IMR-90 (cell line): ENCODE measurements at regions not wholly inside any gene's neighbourhood (a gene's known extent, or its start where the extent isn't known, plus 50 kb on each side); places are given as distances from the start of the nearest gene placed in this dataset.

Experiments
- ATAC-seq: fragments of 200-7000 bp; cut with Tn5 transposase; 2 replicates; pipeline ENCODE4 v1.9.1; 2020; ENCODE audit warnings: low read depth, mild to moderate bottlenecking, moderate library complexity
- BruUV-seq: library from RNA; stranded (reverse); fragments of 400-500 nt; replicated peaks from 2 replicates; lab custom pipeline; 2021; lab: Mats Ljungman, UMichigan
- CTCF ChIA-PET: fragments of 300-600 bp; formaldehyde crosslinking; extraction: SDS; loops from one replicate; lab custom pipeline; 2021; ENCODE audit warnings: antibody characterized with exemption; lab: Yijun Ruan, JAX
- POLR2A ChIA-PET: fragments of 300-600 bp; sonication (Branson Sonifier 250); formaldehyde crosslinking; loops from one replicate; lab custom pipeline; 2022; ENCODE audit warnings: antibody characterized with exemption; ENCODE audit not compliant: unreplicated experiment; lab: Charles Lee
- DNase-seq: peaks from one replicate; pipeline ENCODE4 v3.0.0; 2013
- H2AFZ ChIP-seq: replicated peaks from 2 replicates; pipeline ENCODE3; 2013; ENCODE audit warnings: low read length, mild to moderate bottlenecking; ENCODE audit not compliant: poor library complexity
- H2AK5ac ChIP-seq: 2 replicates; pipeline ENCODE4 v1.6.1; 2013; ENCODE audit warnings: low read depth, low read length, inconsistent platforms
- H2AK9ac ChIP-seq: replicated peaks from 2 replicates; pipeline ENCODE3; 2013; ENCODE audit warnings: mild to moderate bottlenecking, low read depth, low read length, moderate library complexity; ENCODE audit not compliant: poor library complexity
- H2BK120ac ChIP-seq: 2 replicates; pipeline ENCODE4 v1.6.1; 2013; ENCODE audit warnings: low read depth, low read length, inconsistent platforms
- H2BK15ac ChIP-seq: 3 replicates; pipeline ENCODE4 v1.6.1; 2013; ENCODE audit warnings: low read depth, low read length, inconsistent platforms
- H2BK20ac ChIP-seq: 2 replicates; pipeline ENCODE4 v1.6.1; 2013; ENCODE audit warnings: low read depth, mild to moderate bottlenecking, inconsistent platforms, low read length, moderate library complexity
- H2BK5ac ChIP-seq: 2 replicates; pipeline ENCODE4 v1.6.1; 2013; ENCODE audit warnings: mild to moderate bottlenecking, low read depth, low read length, inconsistent platforms; ENCODE audit not compliant: poor library complexity, severe bottlenecking
- H3K14ac ChIP-seq: replicated peaks from 2 replicates; pipeline ENCODE4 v1.6.1; 2013; ENCODE audit warnings: low read depth, low read length, inconsistent platforms
- H3K18ac ChIP-seq: 2 replicates; pipeline ENCODE4 v1.6.1; 2013; ENCODE audit warnings: low read depth, low read length, control low read depth
- H3K23ac ChIP-seq: 2 replicates; pipeline ENCODE4 v1.6.1; 2013; ENCODE audit warnings: low read depth, low read length, inconsistent platforms
- H3K27ac ChIP-seq: 2 replicates; pipeline ENCODE4 v1.5.1; 2013; ENCODE audit warnings: mild to moderate bottlenecking, control low read depth, low read length; ENCODE audit not compliant: insufficient read depth
- H3K27me3 ChIP-seq: 2 replicates; pipeline ENCODE4 v1.6.1; 2013; ENCODE audit warnings: low read length; ENCODE audit not compliant: control insufficient read depth, insufficient read depth
- H3K36me3 ChIP-seq: 2 replicates; pipeline ENCODE4 v1.6.1; 2013; ENCODE audit warnings: low read length, mixed read lengths; ENCODE audit not compliant: control insufficient read depth, insufficient read depth
- H3K4ac ChIP-seq: 2 replicates; pipeline ENCODE4 v1.6.1; 2013; ENCODE audit warnings: low read depth, low read length, inconsistent platforms
- H3K4me1 ChIP-seq: 2 replicates; pipeline ENCODE4 v1.6.1; 2013; ENCODE audit warnings: low read length, mixed read lengths; ENCODE audit not compliant: control insufficient read depth, insufficient read depth
- H3K4me2 ChIP-seq: 2 replicates; pipeline ENCODE4 v1.6.1; 2013; ENCODE audit warnings: low read depth, mild to moderate bottlenecking, control low read depth, low read length, moderate library complexity
- H3K4me3 ChIP-seq: 2 replicates; pipeline ENCODE4 v1.5.1; 2013; ENCODE audit warnings: low read depth, mild to moderate bottlenecking, control low read depth, low read length, moderate library complexity; ENCODE audit not compliant: insufficient read depth
- H3K56ac ChIP-seq: 2 replicates; pipeline ENCODE4 v1.6.1; 2013; ENCODE audit warnings: low read length, inconsistent platforms; ENCODE audit not compliant: insufficient read depth; ENCODE audit errors: extremely low read depth
- H3K79me1 ChIP-seq, 2 experiments: 2 replicates each; pipeline ENCODE4 v1.6.1; 2013; ENCODE audit warnings: low read length in 2 of 2, inconsistent platforms in 1 of 2, low read depth in 1 of 2
- H3K9ac ChIP-seq: 2 replicates; pipeline ENCODE4 v1.6.1; 2013; ENCODE audit warnings: low read depth, low read length, control low read depth
- H3K9me1 ChIP-seq: 2 replicates; pipeline ENCODE4 v1.6.1; 2013; ENCODE audit warnings: low read length, inconsistent platforms; ENCODE audit not compliant: insufficient read depth
- H3K9me3 ChIP-seq: 2 replicates; pipeline ENCODE4 v1.6.1; 2013; ENCODE audit warnings: low read length; ENCODE audit not compliant: control insufficient read depth, insufficient read depth
- H4K20me1 ChIP-seq: 2 replicates; pipeline ENCODE4 v1.6.1; 2013; ENCODE audit warnings: low read length, inconsistent platforms; ENCODE audit not compliant: insufficient read depth
- H4K5ac ChIP-seq: 2 replicates; pipeline ENCODE4 v1.6.1; 2013; ENCODE audit warnings: mild to moderate bottlenecking, low read depth, low read length, control low read depth
- H4K8ac ChIP-seq, 2 experiments: 2 replicates each; pipeline ENCODE4 v1.6.1; 2013; ENCODE audit warnings: low read depth in 2 of 2, low read length in 2 of 2, control low read depth in 1 of 2, inconsistent platforms in 1 of 2
- H4K91ac ChIP-seq: 2 replicates; pipeline ENCODE4 v1.6.1; 2013; ENCODE audit warnings: low read depth, low read length, inconsistent platforms; ENCODE audit not compliant: insufficient read depth
- BHLHE40 ChIP-seq: fragments of 150-350 bp; IDR thresholded peaks from 2 replicates; pipeline ENCODE4 v1.6.1; 2016; ENCODE audit warnings: mild to moderate bottlenecking, low read depth, low read length
- CHD1 ChIP-seq: IDR thresholded peaks from 2 replicates; pipeline ENCODE4 v1.6.1; 2012; ENCODE audit warnings: low read depth, low read length, improper control_type of control experiment
- FOS ChIP-seq: fragments of 150-350 bp; IDR thresholded peaks from 2 replicates; pipeline ENCODE4 v1.6.1; 2016; ENCODE audit warnings: low read depth, low read length
- MAZ ChIP-seq: IDR thresholded peaks from 2 replicates; pipeline ENCODE4 v1.6.1; 2012; ENCODE audit warnings: low read depth, mild to moderate bottlenecking, low read length, improper control_type of control experiment, moderate library complexity, borderline replicate concordance
- MXI1 ChIP-seq: IDR thresholded peaks from 2 replicates; pipeline ENCODE4 v1.6.1; 2012; ENCODE audit warnings: low read depth, mild to moderate bottlenecking, low read length, moderate library complexity, borderline replicate concordance
- NFE2L2 ChIP-seq: fragments of 150-350 bp; IDR thresholded peaks from 2 replicates; pipeline ENCODE4 v1.6.1; 2016; ENCODE audit warnings: low read depth, mild to moderate bottlenecking, low read length
- RAD21 ChIP-seq: IDR thresholded peaks from 2 replicates; pipeline ENCODE4 v1.6.1; 2012; ENCODE audit warnings: low read length, improper control_type of control experiment
- RCOR1 ChIP-seq: IDR thresholded peaks from 2 replicates; pipeline ENCODE4 v1.6.1; 2012; ENCODE audit warnings: mild to moderate bottlenecking, low read length, improper control_type of control experiment; ENCODE audit not compliant: insufficient replicate concordance
- WGBS, 2 experiments: methylation state at CpG; one replicate each; pipeline versions ENCODE4 v1.1.5 to v1.1.7; 2013; ENCODE audit warnings: missing lambda C conversion rate in 2 of 2; ENCODE audit not compliant: insufficient read length in 1 of 2; ENCODE audit errors: extremely low coverage in 2 of 2; 5-methylcytosine and 5-hydroxymethylcytosine counted together
- dilution Hi-C: fragments of 300-500 bp; cut with HindIII; formaldehyde crosslinking; loops from one replicate; pipeline ENCODE4 v1.14.3; 2018; ENCODE audit warnings: low sequenced_read_pairs; ENCODE audit not compliant: unreplicated experiment
- in situ Hi-C: fragments of 300-500 bp; cut with MboI; formaldehyde crosslinking; loops from 3 replicates; pipeline ENCODE4 v1.14.3; 2019; ENCODE audit warnings: low sequenced_read_pairs, inconsistent platforms, mixed read lengths
- intact Hi-C: fragments of 100-400 bp; cut with micrococcal nuclease; formaldehyde crosslinking; loops from 2 replicates; pipeline ENCODE4 v1.10.0; 2022
- TF ChIP-seq, protein P1 (sequence below): conservative IDR thresholded peaks from 2 replicates; pipeline ENCODE4 v1.5.1; 2012; ENCODE audit warnings: mild to moderate bottlenecking, low read depth, low read length, improper control_type of control experiment

DNA sequence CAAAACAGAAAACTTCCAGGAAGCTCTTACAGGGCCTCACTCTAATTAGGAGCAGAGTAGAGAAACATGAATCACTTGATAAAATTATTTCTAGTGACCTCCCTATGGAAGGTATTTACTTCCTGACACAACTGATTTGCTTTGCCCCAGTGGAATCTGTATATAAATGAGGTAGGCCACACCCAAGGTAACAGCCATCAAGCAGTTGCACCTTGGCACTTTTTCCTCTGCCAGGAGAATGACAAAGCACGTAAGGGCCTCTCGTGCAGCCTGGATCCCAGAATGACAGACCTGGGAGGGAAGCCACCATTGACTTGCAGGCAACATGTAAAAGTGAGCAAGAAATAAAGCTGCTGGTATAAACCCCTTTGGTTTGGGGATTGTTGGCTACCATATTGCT, 620.0 kb upstream of the SLC39A10 start:
- DNase-seq: no peak
- dilution Hi-C loops: no loop called here
- intact Hi-C loops: no loop called here

More for the DNA sequence above, 620.0 kb upstream of the SLC39A10 start:
- H2BK5ac ChIP-seq: no peak overlapping the region
- no peak for TF ChIP-seq MAZ
- TF ChIP-seq FOS: no peak
- TF ChIP-seq NFE2L2: no peak
- TF ChIP-seq, protein P1, sequence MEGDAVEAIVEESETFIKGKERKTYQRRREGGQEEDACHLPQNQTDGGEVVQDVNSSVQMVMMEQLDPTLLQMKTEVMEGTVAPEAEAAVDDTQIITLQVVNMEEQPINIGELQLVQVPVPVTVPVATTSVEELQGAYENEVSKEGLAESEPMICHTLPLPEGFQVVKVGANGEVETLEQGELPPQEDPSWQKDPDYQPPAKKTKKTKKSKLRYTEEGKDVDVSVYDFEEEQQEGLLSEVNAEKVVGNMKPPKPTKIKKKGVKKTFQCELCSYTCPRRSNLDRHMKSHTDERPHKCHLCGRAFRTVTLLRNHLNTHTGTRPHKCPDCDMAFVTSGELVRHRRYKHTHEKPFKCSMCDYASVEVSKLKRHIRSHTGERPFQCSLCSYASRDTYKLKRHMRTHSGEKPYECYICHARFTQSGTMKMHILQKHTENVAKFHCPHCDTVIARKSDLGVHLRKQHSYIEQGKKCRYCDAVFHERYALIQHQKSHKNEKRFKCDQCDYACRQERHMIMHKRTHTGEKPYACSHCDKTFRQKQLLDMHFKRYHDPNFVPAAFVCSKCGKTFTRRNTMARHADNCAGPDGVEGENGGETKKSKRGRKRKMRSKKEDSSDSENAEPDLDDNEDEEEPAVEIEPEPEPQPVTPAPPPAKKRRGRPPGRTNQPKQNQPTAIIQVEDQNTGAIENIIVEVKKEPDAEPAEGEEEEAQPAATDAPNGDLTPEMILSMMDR: no peak
- TF ChIP-seq RAD21: no peak
- TF ChIP-seq MXI1: no peak
- TF ChIP-seq CHD1: no peak
- TF ChIP-seq BHLHE40: no peak
- no peak for TF ChIP-seq RCOR1
- H3K23ac ChIP-seq: no peak overlapping the region
- H3K9me3 ChIP-seq: 0 out of 2 replicates have a peak, but pooled peaks cover 2% of the 10 kb centered on the region
- no peak overlapping the region for H3K56ac ChIP-seq
- H3K4me2 ChIP-seq: no peak overlapping the region
- H2AK9ac ChIP-seq: no peak overlapping the region
- ChIA-PET CTCF (no interaction called here), POLR2A (no interaction called here)
- H2BK120ac ChIP-seq: no peak overlapping the region
- no peak overlapping the region for H3K4ac ChIP-seq
- H3K27ac ChIP-seq: no peak overlapping the region
- in situ Hi-C loops: no loop called here
- no peaks in the 10 kb centered on the region for H3K4me1 ChIP-seq
- H2BK20ac ChIP-seq: no peak overlapping the region
- H3K9ac ChIP-seq: no peak overlapping the region
- no peak overlapping the region for H3K18ac ChIP-seq
- no peak overlapping the region for H2BK15ac ChIP-seq
- no peaks in the 10 kb centered on the region for H3K9me1 ChIP-seq
- no CpG with 5 or more reads among the region's 2 CpGs for WGBS, 2 experiments
- no peak overlapping the region for H3K4me3 ChIP-seq
- ATAC-seq: no peak
- H2AFZ ChIP-seq: no peak overlapping the region
- no peak overlapping the region for H3K14ac ChIP-seq
- no peak overlapping the region for H4K8ac ChIP-seq
- no TSS peak for BruUV-seq
- no peaks in the 10 kb centered on the region for H4K20me1 ChIP-seq
- no peak overlapping the region for H2AK5ac ChIP-seq
- H3K79me1 ChIP-seq: no peaks in the 10 kb centered on the region
- no peak overlapping the region for H4K5ac ChIP-seq
- H3K27me3 ChIP-seq: no peaks in the 10 kb centered on the region
- H4K91ac ChIP-seq: no peak overlapping the region
- H3K36me3 ChIP-seq: no peaks in the 10 kb centered on the region
